ENCODE measurements at regions not wholly inside any gene's neighbourhood (a gene's known extent, or its start where the extent isn't known, plus 50 kb on each side); places are given as distances from the start of the nearest gene placed in this dataset.

- TF ChIP-seq RELB (IDR thresholded peaks at IDR 0.05; ENCODE audit: low read depth), result no peak
- no peak for TF ChIP-seq FOXM1 (IDR thresholded peaks at IDR 0.05; ENCODE audit: low read depth, low read length)
- TF ChIP-seq SIN3A (IDR thresholded peaks at IDR 0.05; ENCODE audit: low read depth, low read length), result no peak
- no peak for TF ChIP-seq NR2C1 (IDR thresholded peaks at IDR 0.05)
- TF ChIP-seq TBL1XR1 (IDR thresholded peaks at IDR 0.05; ENCODE audit: low read depth, low read length), result no peak
Measured at GRCh38 chr5:88503041-88503345, 234.3 kb upstream of the TMEM161B start (continued).

DNA sequence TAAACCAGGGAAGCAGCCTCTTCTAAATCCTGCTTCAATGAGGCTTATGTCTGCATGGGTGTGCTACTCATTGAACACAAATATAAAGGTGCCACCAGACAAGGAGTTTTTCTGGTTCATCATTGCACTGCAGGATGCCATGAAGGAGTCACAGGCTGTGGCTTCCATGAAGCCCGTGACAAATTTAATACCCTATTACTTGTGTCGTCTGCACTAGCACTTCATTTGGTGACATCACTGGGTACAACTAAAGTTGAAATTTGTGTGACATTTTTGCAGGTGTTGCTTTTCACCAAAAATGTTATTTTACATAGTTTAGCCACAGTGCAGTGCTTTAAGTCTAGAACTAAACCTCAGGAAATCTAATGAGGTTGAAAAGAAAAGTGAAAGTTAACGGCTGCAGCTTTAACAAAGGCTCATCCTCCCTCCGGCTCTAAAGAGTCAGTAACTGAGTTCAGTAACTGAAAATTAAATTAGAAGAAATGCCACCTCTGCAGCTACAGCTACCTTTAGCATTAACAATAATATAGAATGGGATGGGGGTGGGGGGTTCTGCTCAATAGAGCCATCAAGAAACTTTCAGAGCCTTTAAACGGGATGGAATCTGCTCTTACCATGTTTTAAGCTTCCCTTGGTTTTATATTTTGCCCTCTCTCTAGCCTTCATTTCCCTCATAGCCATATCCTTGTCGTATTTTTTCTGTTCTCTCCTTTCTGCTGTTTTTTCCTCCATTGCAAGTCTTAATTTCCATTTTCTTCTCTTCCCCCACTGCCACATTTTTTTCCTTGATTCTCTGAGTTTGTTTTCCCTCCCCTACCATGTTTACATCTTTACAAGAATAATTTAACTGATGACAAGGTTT is 233.8 kb upstream of the TMEM161B start:
- intact Hi-C loops (cut with micrococcal nuclease; ENCODE audit: unreplicated experiment) (loop anchor here (10.0 kb wide), 1 partner anchor 172 kb away; no protein-coding TSS in a partner anchor), in situ Hi-C loops (cut with MboI) (no loop called here)
- H3K36me3 ChIP-seq (ENCODE audit: control insufficient read depth in 2 of 2, insufficient read depth in 2 of 2, low read length in 1 of 2), result no peaks in the 10 kb centered on the region
- CTCF ChIA-PET, result interaction anchor here (1.0 kb wide), 1 partner anchor 100 kb away, joined by 3 read pairs; no protein-coding TSS in a partner anchor
- no peaks in the 10 kb centered on the region for H4K20me1 ChIP-seq (ENCODE audit: control insufficient read depth, insufficient read depth)
- FAIRE-seq (peak; percentile 44), DNase-seq (ENCODE audit: low read depth, low spot score) (peak; percentile 20), ATAC-seq (peak; percentile 91)
- 2% methylated on average over 6 of the region's 6 CpGs for WGBS (ENCODE audit: insufficient coverage, insufficient replicate concordance, low lambda C conversion rate, missing lambda C conversion rate)
- H3K9ac ChIP-seq (ENCODE audit: control insufficient read depth, insufficient read depth, low read length), result peak overlapping the region; percentile 58
- peak overlapping the region; percentile 57 for H3K4me3 ChIP-seq
- H2AFZ ChIP-seq (ENCODE audit: control insufficient read depth, low read depth, low read length), result peak overlapping the region; percentile 96
- POLR2A ChIA-PET, result no interaction called here
- H3K4me1 ChIP-seq (ENCODE audit: control insufficient read depth, insufficient read depth, low read length), result no peaks in the 10 kb centered on the region
- TF ChIP-seq CREM (IDR thresholded peaks at IDR 0.05; ENCODE audit: low read depth) (0 out of 2 replicates have a peak, but pooled peaks have one; percentile 8), SMAD5 (IDR thresholded peaks at IDR 0.05; ENCODE audit: low read depth) (0 out of 2 replicates have a peak, but pooled peaks have one; percentile 34), NFIC (IDR thresholded peaks at IDR 0.05; ENCODE audit: low read depth, low read length) (no peak)
- TF ChIP-seq, protein P1, sequence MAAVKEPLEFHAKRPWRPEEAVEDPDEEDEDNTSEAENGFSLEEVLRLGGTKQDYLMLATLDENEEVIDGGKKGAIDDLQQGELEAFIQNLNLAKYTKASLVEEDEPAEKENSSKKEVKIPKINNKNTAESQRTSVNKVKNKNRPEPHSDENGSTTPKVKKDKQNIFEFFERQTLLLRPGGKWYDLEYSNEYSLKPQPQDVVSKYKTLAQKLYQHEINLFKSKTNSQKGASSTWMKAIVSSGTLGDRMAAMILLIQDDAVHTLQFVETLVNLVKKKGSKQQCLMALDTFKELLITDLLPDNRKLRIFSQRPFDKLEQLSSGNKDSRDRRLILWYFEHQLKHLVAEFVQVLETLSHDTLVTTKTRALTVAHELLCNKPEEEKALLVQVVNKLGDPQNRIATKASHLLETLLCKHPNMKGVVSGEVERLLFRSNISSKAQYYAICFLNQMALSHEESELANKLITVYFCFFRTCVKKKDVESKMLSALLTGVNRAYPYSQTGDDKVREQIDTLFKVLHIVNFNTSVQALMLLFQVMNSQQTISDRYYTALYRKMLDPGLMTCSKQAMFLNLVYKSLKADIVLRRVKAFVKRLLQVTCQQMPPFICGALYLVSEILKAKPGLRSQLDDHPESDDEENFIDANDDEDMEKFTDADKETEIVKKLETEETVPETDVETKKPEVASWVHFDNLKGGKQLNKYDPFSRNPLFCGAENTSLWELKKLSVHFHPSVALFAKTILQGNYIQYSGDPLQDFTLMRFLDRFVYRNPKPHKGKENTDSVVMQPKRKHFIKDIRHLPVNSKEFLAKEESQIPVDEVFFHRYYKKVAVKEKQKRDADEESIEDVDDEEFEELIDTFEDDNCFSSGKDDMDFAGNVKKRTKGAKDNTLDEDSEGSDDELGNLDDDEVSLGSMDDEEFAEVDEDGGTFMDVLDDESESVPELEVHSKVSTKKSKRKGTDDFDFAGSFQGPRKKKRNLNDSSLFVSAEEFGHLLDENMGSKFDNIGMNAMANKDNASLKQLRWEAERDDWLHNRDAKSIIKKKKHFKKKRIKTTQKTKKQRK (IDR thresholded peaks at IDR 0.05; ENCODE audit: low read depth, low read length), result no peak
- RAD21 ChIA-PET (ENCODE audit: unreplicated experiment), result no interaction called here
- H3K4me2 ChIP-seq (ENCODE audit: control insufficient read depth, insufficient read depth), result peak overlapping the region; percentile 82
- peak overlapping the region; percentile 59 for H3K27ac ChIP-seq (ENCODE audit: control insufficient read depth, insufficient read depth)
- no peaks in the 10 kb centered on the region for H3K27me3 ChIP-seq (replicated peaks in 1 of 2; ENCODE audit: control insufficient read depth in 2 of 2, insufficient read depth in 2 of 2, low read length in 1 of 2)
- BruUV-seq (replicated peaks), result no TSS peak
- no peaks in the 10 kb centered on the region for H3K79me2 ChIP-seq (ENCODE audit: control insufficient read depth, insufficient read depth, low read length)
- H3K9me3 ChIP-seq (replicated peaks; ENCODE audit: control insufficient read depth, insufficient read depth, low read length), result no peaks in the 10 kb centered on the region
- SMC1A ChIA-PET (ENCODE audit: uncharacterized antibody, unreplicated experiment), result interaction anchor here (0.6 to 1.4 kb wide), 3 partner anchors 10 to 40 kb away, joined by 3 read pairs; no protein-coding TSS in a partner anchor

All from GM12878 (cell line).